H1 (cell line): ENCODE measurements at regions not wholly inside any gene's neighbourhood (a gene's known extent, or its start where the extent isn't known, plus 50 kb on each side); places are given as distances from the start of the nearest gene placed in this dataset.

Experiments used
- ASH2L ChIP-seq: fragments of 200-600, 300-600 bp; sonication (generic); IDR thresholded peaks from one replicate; pipeline ENCODE4 v1.7.1; 2017; ENCODE audit warnings: low read length
- USF2 ChIP-seq: IDR thresholded peaks from 2 replicates; pipeline ENCODE4 v1.6.1; 2011; ENCODE audit warnings: low read length, improper control_type of control experiment

- TF ChIP-seq USF2 (no peak), ASH2L (no peak)
These were observed 806.8 kb downstream of the PLCL1 start (continued) for GRCh38 chr2:198611201-198611600.
